ENCODE measurements at regions not wholly inside any gene's neighbourhood (a gene's known extent, or its start where the extent isn't known, plus 50 kb on each side); places are given as distances from the start of the nearest gene placed in this dataset.

GRCh38 chr12:131219670-131220330, 266.1 kb downstream of the ADGRD1 start:
- H3K9me3 ChIP-seq: no peaks in the 10 kb centered on the region
- no peaks in the 10 kb centered on the region for H3K4me1 ChIP-seq (ENCODE audit: control insufficient read depth in 1 of 2, low read depth in 2 of 2)
- TF ChIP-seq, protein P1, sequence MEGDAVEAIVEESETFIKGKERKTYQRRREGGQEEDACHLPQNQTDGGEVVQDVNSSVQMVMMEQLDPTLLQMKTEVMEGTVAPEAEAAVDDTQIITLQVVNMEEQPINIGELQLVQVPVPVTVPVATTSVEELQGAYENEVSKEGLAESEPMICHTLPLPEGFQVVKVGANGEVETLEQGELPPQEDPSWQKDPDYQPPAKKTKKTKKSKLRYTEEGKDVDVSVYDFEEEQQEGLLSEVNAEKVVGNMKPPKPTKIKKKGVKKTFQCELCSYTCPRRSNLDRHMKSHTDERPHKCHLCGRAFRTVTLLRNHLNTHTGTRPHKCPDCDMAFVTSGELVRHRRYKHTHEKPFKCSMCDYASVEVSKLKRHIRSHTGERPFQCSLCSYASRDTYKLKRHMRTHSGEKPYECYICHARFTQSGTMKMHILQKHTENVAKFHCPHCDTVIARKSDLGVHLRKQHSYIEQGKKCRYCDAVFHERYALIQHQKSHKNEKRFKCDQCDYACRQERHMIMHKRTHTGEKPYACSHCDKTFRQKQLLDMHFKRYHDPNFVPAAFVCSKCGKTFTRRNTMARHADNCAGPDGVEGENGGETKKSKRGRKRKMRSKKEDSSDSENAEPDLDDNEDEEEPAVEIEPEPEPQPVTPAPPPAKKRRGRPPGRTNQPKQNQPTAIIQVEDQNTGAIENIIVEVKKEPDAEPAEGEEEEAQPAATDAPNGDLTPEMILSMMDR (IDR thresholded peaks at IDR 0.05): no peak
- ATAC-seq (ENCODE audit: insufficient number of reproducible peaks, low FRiP score, low read depth) (no peak), DNase-seq (ENCODE audit: low spot score) (no peak)
- no peaks in the 10 kb centered on the region for H3K27me3 ChIP-seq (replicated peaks; ENCODE audit: insufficient read depth)
- H3K4me3 ChIP-seq: no peak overlapping the region
- H3K27ac ChIP-seq: no peak overlapping the region
- no peaks in the 10 kb centered on the region for H3K36me3 ChIP-seq

GRCh38 chr12:131220331-131220685, 266.6 kb downstream of the ADGRD1 start:
- no peaks in the 10 kb centered on the region for H3K36me3 ChIP-seq
- no peak for DNase-seq (ENCODE audit: low spot score)
- TF ChIP-seq, protein P1 (IDR thresholded peaks at IDR 0.05): no peak
- no peaks in the 10 kb centered on the region for H3K27me3 ChIP-seq (replicated peaks; ENCODE audit: insufficient read depth)
- H3K4me3 ChIP-seq: no peak overlapping the region
- H3K9me3 ChIP-seq: no peaks in the 10 kb centered on the region
- no peaks in the 10 kb centered on the region for H3K4me1 ChIP-seq (ENCODE audit: control insufficient read depth in 1 of 2, low read depth in 2 of 2)
- ATAC-seq (ENCODE audit: insufficient number of reproducible peaks, low FRiP score, low read depth): no peak
- H3K27ac ChIP-seq: no peak overlapping the region

DNA sequence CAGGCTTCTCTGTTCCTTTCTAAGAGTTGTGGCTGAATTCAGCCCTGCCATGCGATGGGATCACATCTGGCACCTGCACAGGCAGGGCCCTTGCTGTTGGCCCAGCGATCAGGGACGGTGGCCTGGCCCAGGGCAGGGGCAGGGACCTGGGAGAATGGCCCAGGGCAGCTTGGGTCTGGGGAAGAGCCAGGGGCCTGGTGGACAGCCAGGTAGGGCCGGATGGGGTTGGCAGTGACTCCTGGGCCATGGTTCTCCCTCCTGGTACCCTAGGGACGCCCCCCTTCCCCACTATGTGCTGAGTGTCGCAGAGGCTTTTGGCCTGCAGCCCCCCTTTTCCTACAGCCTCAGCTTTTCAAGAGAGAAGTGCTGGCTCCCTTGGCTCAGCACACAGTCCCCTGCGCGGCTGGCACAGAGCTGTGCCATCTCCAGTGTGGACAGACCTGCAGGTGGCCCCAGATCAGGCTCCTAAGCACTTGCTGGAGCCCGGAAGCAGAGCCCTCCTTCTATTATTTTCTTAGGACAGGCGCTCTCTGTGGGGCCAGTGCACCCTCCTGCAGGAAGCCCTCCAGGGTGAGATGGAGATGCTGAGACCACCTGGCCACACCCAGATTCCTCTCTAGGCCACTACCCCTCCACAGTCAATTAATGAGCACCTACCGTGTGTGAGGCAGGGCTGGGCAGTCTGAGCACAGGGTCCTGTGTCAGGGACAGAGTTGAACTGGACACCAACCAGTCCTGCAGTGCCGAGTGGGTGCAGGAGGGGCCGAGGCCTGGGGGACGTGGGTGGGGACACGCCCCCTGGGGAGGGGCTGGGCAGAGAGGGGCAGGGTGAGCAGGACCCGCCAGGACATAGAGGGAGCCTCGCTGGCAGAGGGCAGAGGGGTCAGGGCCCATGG, 267.6 kb downstream of the ADGRD1 start:
- ATAC-seq (ENCODE audit: insufficient number of reproducible peaks, low FRiP score, low read depth) (no peak), DNase-seq (ENCODE audit: low spot score) (no peak)
- Histone ChIP-seq H3K27me3 (replicated peaks; ENCODE audit: insufficient read depth) (no peaks in the 10 kb centered on the region), H3K27ac (no peak overlapping the region), H3K36me3 (no peaks in the 10 kb centered on the region), H3K9me3 (no peaks in the 10 kb centered on the region), H3K4me3 (no peak overlapping the region), H3K4me1 (ENCODE audit: control insufficient read depth in 1 of 2, low read depth in 2 of 2) (no peaks in the 10 kb centered on the region)
- TF ChIP-seq, protein P1 (IDR thresholded peaks at IDR 0.05): no peak

GRCh38 chr12:131221957-131222328, 268.2 kb downstream of the ADGRD1 start:
- no peak overlapping the region for H3K4me3 ChIP-seq
- DNase-seq (ENCODE audit: low spot score) (no peak), ATAC-seq (ENCODE audit: insufficient number of reproducible peaks, low FRiP score, low read depth) (no peak)
- no peak overlapping the region for H3K27ac ChIP-seq
- no peaks in the 10 kb centered on the region for H3K4me1 ChIP-seq (ENCODE audit: control insufficient read depth in 1 of 2, low read depth in 2 of 2)
- no peaks in the 10 kb centered on the region for H3K27me3 ChIP-seq (replicated peaks; ENCODE audit: insufficient read depth)
- H3K9me3 ChIP-seq: no peaks in the 10 kb centered on the region
- H3K36me3 ChIP-seq: no peaks in the 10 kb centered on the region
- TF ChIP-seq, protein P1 (IDR thresholded peaks at IDR 0.05): no peak

GRCh38 chr12:131222329-131223139, 268.8 kb downstream of the ADGRD1 start:
- ATAC-seq (ENCODE audit: insufficient number of reproducible peaks, low FRiP score, low read depth): no peak
- TF ChIP-seq, protein P1 (IDR thresholded peaks at IDR 0.05): no peak
- Histone ChIP-seq H3K27ac (no peak overlapping the region), H3K27me3 (replicated peaks; ENCODE audit: insufficient read depth) (no peaks in the 10 kb centered on the region), H3K9me3 (no peaks in the 10 kb centered on the region), H3K36me3 (no peaks in the 10 kb centered on the region), H3K4me3 (no peak overlapping the region), H3K4me1 (ENCODE audit: control insufficient read depth in 1 of 2, low read depth in 2 of 2) (no peaks in the 10 kb centered on the region)
- DNase-seq (ENCODE audit: low spot score): no peak

Data from thoracic aorta (tissue), 2 donors.